GM18517 (cell line): ENCODE measurements at regions not wholly inside any gene's neighbourhood (a gene's known extent, or its start where the extent isn't known, plus 50 kb on each side); places are given as distances from the start of the nearest gene placed in this dataset.

Experiments
- ATAC-seq: cut with Tn5 transposase; IDR thresholded peaks from one replicate; pipeline ENCODE4 v1.9.1; 2021; ENCODE audit warnings: mild to moderate bottlenecking, moderate library complexity; ENCODE audit not compliant: unreplicated experiment

DNA sequence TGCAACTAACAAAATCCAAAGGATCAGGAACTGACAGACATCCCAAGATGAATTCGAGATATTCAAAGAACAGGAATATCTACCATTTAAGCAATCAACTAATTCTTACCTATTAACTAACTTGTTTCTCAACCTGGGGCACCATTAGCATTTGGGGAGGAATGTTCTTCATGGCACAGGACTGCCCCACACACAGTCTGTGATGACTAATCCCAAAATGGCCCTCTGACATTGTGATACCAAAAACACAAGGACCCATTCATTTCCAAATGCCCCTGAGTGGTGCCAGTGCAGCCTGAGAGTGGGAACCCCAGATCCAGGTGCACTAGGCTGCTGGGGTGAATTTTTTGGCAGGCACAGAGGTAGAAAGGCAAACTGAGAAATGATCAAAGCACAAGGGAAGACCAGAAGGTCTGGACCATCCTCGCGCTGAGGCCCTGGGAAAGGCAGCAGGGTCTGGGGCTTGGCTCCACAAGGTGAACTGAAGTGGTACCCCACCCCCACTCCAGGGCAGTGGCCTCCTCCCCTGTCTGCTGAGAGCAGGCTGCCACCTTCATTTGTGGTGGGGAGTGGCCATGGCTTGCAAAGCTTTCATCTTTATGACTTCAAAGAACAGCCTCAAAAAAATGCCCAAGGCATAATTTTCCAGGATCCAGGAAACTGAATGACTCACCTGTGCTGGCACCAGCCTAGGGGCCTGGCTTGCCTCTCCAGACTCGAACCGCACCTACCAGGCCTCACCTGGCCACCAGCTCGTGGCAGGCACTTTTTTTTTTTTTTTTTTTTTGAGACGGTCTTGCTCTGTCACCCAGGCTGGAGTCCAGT, 122.4 kb downstream of the BCOR start:
- ATAC-seq: no peak

DNA sequence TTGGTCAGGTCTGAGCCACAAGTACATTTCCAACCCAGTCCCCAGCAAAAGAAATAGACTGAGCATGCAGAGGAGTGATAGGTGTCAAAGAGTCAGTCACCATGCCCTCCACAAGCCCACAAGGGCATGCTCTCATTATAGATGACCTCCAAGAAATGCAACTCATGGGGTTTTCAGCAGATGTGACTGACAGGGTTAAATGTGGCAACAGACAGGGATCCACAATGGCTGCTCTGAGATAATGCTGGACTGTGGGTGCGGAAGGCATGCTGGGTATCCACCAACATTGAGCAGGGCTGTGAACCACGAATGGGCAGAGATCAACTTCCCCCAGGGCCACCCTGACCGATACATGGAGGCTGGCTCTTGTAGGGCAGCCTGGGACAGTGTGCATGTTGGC, 115.8 kb downstream of the BCOR start:
- ATAC-seq: no peak

- ATAC-seq: no peak
These were observed 114.8 kb downstream of the BCOR start for GRCh38 chrX:39982948-39983347.

DNA sequence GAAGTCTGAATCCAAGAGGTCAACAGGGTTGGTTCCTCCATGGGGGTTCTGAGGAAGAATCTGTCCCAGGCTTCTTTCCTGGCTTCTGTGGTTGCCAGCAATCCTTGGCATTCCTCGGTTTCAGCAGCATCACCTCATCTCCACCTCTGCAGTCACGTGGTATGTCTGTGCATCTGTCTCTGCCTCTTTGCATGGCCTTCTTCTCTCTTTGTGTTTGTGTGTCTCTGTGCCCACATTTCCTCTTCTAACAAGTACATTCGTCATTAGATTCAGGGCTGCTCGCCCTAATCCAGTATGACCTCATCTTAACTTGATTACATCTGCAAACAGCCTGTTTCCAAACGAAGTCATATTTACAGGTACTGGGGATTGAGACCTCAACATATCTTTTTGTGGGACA, 114.0 kb downstream of the BCOR start:
- no peak for ATAC-seq

- no peak for ATAC-seq
These were observed 113.4 kb downstream of the BCOR start for GRCh38 chrX:39984191-39984956.

- no peak for ATAC-seq
These were observed 112.7 kb downstream of the BCOR start for GRCh38 chrX:39985071-39985470.

GRCh38 chrX:39985551-39985950, 112.2 kb downstream of the BCOR start:
- no peak for ATAC-seq

DNA sequence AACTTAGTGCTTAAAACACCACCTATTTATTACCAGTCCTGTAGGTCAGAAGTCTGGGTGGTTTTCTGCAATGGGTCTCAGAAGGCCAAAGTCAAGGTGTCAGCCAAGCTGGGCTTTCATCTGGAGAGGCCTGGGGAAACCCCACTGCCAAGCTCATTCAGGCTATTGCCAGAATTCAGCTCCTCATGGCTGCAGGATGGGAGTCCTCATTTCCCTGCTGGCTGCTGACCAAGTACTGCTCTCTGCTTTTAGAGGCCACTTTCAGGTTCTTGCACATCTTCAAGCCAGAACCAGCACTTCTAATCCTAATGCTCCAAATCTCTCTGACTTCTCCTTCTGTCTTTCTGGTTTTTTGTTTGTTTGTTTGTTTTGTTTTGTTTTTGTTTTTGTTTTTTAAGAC, 109.3 kb downstream of the BCOR start:
- no peak for ATAC-seq

GRCh38 chrX:39990388-39990787, 107.4 kb downstream of the BCOR start:
- ATAC-seq: no peak

DNA sequence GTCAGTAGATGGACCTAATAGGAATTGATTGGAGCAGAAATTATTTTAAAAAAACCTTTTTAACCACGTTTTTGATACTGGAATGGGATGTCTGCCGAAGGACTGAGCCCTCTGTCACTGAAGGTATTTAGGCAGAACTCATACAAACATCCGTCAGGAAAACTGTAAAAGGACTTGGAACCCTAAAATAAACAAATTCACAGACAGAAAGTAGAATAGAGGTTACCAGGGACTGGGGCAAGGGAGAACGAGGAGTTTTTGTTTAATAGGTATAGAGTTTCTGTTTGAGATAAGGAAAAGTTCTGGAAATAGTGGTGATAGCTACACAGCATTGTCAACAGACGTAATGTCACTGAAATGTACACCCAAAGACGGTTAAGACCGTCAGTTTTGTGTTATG, 105.5 kb downstream of the BCOR start:
- ATAC-seq: no peak

DNA sequence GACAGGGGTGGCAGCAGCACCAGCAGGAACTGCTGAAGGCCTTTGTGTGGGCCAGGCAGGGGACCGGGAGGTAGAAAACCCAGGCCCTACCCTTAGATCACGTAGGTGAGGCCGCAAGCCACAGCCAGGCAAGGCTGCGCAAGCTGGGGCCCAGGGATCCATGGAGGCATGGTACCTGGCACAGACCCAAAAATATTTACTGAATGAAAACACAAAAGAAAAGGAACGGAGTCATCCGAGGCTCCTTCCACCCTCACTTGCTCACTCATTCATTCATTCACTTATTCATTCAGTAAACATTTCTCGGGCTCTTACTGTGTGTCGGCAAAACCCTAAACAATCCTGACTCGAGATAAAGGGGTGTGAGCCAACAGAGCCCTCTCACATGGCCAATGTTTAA, 102.3 kb downstream of the BCOR start:
- ATAC-seq: no peak

DNA sequence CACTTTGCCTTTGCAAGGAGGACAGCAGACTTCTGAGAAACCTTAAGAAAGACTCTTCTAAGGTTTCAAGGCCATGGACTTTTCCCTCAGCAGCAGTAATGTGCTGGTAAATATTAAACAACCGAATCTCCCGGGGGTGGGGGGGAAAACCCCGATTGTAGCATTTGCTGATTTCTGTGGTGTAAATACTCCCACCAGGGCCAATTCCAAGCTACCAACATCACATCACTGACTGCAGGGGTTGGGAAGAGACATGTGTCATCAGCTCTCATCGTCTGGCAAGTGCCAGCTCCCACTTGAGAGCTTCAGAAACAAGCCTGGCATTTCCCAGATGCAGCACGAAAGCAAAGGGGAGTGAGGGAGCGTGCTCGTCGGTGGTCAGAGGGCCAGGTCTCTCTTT, 101.2 kb downstream of the BCOR start:
- no peak for ATAC-seq

DNA sequence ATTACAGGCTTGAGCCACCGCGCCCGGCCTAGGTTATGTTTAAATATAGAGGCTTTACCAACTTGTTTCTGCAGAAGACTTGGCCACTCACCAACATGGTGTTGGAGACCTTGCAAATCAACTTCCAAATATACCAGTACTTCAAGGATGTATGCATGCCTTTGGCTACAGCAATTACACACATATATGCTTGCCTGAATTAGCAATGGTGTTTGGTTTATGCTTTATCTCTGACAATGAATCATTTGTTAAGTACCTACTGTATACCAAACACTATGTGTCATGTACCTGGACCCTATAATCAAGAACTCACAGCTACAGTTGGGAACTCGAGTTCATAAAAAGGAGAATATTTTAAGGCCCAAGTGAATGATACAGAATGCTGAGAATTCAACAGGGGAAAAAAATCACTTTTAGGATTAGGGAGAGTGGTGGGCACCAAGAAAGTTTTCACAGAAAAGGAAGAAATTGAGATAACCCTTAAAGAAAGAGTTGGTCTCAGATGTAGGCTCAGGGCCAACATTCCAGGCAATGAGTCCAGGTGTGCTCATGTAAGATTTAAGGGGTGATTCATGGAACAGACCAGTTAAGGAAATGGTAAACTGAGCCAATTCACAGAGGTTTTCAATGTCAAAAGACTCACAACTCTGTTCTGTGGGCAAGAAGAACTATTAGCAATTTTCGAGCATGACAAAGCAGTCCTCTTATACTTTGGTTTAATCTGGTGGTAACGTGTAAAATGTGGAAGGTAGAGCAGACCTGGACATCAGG, 98.9 kb downstream of the BCOR start:
- no peak for ATAC-seq
